Skeletal muscle satellite cell (primary cell): ENCODE measurements at regions not wholly inside any gene's neighbourhood (a gene's known extent, or its start where the extent isn't known, plus 50 kb on each side); places are given as distances from the start of the nearest gene placed in this dataset.

Experiments used
- H3K27me3 ChIP-seq: 2 replicates; pipeline ENCODE4 v1.7.0; 2013; ENCODE audit warnings: low read length; ENCODE audit not compliant: control insufficient read depth, insufficient read depth
- H3K36me3 ChIP-seq: 2 replicates; pipeline ENCODE4 v1.7.0; 2013; ENCODE audit warnings: mild to moderate bottlenecking, control low read depth, low read length; ENCODE audit not compliant: insufficient read depth
- H3K4me1 ChIP-seq: 2 replicates; pipeline ENCODE4 v1.7.0; 2013; ENCODE audit warnings: low read length; ENCODE audit not compliant: control insufficient read depth, insufficient read depth
- H3K4me2 ChIP-seq: 2 replicates; pipeline ENCODE4 v1.7.0; 2013; ENCODE audit warnings: mild to moderate bottlenecking, low read length
- H3K4me3 ChIP-seq: 2 replicates; pipeline ENCODE4 v1.7.0; 2013; ENCODE audit warnings: low read length
- H3K9ac ChIP-seq: 2 replicates; pipeline ENCODE4 v1.7.0; 2013; ENCODE audit warnings: mild to moderate bottlenecking, low read depth, low read length, moderate library complexity
- H3K9me3 ChIP-seq: replicated peaks from 2 replicates; pipeline ENCODE4 v1.7.0; 2013; ENCODE audit warnings: mild to moderate bottlenecking, control low read depth, low read length

DNA sequence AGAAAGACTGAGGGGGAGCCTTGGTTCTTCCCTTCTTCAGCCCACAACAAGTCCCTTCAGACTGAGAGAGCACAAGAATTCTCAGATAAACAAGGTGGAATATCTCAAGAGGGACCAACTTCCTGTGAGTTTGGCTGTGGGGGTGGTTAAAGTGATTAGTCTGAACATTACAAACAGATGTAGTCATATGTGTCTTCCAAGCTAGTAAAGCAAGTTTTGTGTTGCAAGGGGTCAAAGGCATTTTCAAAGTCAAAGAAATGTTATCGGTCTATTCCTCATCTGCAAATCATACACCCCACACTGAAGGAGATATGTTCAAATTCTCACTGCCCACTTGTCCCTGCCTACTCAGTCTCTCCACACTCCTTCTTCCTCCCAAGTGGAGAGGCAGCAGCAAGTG lies 242.5 kb downstream of the FAM43A start:
- no peaks in the 10 kb centered on the region for H3K36me3 ChIP-seq
- no peaks in the 10 kb centered on the region for H3K9me3 ChIP-seq
- no peaks in the 10 kb centered on the region for H3K4me1 ChIP-seq
- no peak overlapping the region for H3K9ac ChIP-seq
- no peak overlapping the region for H3K4me2 ChIP-seq
- no peaks in the 10 kb centered on the region for H3K27me3 ChIP-seq
- no peak overlapping the region for H3K4me3 ChIP-seq

DNA sequence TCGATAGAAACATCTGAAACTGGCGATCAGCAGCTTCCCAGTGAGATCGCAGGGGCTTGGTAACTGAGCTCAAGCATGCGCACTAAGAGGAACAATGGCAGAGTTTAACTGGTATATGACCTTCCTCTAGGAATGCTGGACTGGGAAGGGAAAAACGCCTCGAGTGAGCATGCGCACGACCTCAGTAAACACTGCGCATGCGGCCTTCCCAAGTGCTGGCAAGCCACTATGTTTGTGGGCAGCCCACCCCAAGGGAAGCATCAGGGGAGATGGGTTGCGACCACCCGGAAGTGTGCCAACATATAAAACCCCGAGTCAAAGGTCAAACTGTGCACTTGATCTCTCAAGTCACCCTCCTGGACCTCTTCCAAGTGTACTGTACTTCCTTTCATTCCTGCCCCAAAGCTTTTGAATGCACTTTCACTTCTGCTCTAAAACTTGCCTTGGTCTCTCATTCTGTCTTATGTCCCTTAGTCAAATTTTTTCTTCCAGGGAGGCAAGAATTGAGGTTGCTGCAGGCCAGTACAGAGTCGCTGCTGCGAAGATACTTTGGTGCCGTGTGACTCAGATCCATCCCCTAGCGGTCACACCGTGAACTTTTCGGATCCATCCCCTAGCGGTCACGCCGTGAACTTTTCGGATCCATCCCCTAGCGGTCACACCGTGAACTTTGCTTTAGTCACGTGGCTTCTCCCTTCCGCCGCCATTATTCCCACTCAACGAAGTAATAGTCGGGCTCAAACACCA lies 243.3 kb downstream of the FAM43A start:
- no peak overlapping the region for H3K4me3 ChIP-seq
- peaks cover 3% of the 10 kb centered on the region for H3K27me3 ChIP-seq
- H3K9me3 ChIP-seq: no peaks in the 10 kb centered on the region
- no peak overlapping the region for H3K9ac ChIP-seq
- H3K36me3 ChIP-seq: no peaks in the 10 kb centered on the region
- H3K4me2 ChIP-seq: no peak overlapping the region
- no peaks in the 10 kb centered on the region for H3K4me1 ChIP-seq

DNA sequence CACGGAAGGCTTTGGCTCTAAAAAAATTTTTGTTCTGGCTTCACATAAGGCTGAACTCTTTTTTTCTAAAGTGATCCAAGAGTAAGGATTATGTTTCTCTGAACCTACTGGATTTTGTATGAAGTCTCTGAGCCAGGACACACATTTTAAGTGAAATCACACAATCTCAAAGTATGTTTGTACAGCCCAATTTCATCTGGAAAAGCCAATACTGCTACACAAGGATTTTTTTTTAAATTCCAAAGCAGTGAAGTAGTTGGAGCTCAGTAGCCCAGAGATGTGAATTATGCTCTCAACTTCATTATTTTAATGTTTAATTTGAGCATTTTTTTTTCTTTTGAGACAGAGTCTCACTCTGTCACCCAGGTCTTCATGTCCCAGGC lies 243.9 kb downstream of the FAM43A start:
- H3K4me1 ChIP-seq: no peaks in the 10 kb centered on the region
- no peak overlapping the region for H3K4me3 ChIP-seq
- no peak overlapping the region for H3K9ac ChIP-seq

DNA sequence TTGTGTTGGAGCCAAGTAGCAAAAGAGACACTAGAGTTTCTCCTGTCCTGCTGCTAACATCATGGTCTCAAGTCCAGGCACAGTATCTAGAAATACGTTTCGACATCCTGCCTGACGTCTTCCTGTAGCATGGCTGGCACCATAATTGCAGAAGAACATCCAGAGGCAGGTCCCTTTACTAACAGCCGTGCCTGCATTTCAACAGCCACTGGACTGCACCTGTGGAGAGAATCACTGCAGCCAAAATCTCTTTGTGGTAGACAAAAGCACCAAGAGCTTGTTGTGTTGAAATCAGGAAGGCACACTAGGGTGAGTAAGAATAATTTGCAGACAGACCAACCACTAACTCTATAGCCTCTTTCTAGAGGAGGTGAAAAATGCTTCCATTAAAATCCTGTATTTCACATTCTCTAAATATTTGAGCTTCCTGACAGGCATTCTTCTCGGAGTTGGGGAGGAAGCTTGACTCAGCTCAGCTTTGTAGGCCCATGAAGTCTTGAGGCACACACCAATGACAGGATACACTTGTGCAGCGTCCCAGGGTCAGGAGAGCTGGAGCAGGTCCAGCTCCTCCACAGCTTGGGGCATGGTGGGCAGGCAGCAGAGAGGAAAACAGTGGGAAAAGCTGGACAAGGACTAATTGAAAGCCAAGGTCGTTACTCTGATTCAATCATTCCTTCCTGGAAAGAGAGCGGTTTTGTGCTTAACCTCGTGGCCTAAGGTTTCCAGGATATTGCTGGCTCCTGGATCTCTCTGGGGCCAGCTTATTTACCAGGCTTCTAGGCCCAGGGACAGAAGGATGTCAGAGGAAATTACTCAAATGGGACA lies 244.9 kb downstream of the FAM43A start:
- H3K36me3 ChIP-seq: no peaks in the 10 kb centered on the region

More for the DNA sequence above, 243.9 kb downstream of the FAM43A start:
- H3K9me3 ChIP-seq: no peaks in the 10 kb centered on the region
- no peaks in the 10 kb centered on the region for H3K36me3 ChIP-seq
- H3K4me2 ChIP-seq: no peak overlapping the region
- peaks cover 3% of the 10 kb centered on the region for H3K27me3 ChIP-seq

DNA sequence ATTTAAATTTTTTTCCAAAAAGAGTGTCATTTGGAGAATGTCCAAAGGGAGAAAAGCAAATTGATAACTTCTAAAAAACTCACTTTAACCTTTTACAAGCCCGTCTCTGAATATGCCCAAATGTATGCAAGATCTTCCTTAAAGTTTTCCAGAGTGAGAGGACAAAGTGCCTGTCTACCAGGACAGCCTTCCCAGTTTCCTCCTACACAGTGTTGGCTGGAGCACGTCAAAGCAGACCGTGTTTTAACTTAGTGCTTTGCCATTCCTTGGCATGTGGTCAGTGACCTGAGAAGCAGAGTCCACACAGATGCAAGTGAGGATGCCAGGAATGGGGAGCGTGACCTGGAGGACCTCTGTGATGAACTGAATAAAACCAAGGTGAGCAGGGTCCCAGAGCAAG lies 245.7 kb downstream of the FAM43A start:
- no peaks in the 10 kb centered on the region for H3K4me1 ChIP-seq
- peaks cover 3% of the 10 kb centered on the region for H3K27me3 ChIP-seq
- H3K4me3 ChIP-seq: no peak overlapping the region
- H3K36me3 ChIP-seq: no peaks in the 10 kb centered on the region
- H3K4me2 ChIP-seq: no peak overlapping the region
- H3K9me3 ChIP-seq: no peaks in the 10 kb centered on the region
- no peak overlapping the region for H3K9ac ChIP-seq

More for the DNA sequence above, 244.9 kb downstream of the FAM43A start:
- Histone ChIP-seq H3K9ac (no peak overlapping the region), H3K27me3 (peaks cover 3% of the 10 kb centered on the region), H3K4me2 (no peak overlapping the region), H3K9me3 (no peaks in the 10 kb centered on the region), H3K4me3 (no peak overlapping the region), H3K4me1 (no peaks in the 10 kb centered on the region)

DNA sequence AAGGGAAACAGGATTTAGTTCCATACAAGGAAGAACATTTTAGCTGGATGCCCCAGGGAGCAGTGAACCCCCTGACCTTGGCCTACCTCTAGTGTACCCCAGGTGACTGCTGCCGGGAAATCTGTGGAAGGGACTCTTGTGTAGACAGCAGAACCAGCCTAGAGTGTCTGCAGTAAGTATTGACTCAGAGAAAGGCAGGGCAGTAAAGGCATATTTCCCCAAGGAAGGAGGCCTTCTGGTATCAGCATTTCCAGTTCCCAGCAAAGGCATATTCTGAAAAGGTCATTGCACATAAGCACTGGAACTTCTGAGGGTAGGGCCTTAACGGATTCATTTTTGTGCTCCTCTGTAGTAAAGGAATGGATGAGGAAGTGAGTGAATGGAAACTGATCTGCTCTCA lies 246.2 kb downstream of the FAM43A start:
- no peak overlapping the region for H3K4me3 ChIP-seq

DNA sequence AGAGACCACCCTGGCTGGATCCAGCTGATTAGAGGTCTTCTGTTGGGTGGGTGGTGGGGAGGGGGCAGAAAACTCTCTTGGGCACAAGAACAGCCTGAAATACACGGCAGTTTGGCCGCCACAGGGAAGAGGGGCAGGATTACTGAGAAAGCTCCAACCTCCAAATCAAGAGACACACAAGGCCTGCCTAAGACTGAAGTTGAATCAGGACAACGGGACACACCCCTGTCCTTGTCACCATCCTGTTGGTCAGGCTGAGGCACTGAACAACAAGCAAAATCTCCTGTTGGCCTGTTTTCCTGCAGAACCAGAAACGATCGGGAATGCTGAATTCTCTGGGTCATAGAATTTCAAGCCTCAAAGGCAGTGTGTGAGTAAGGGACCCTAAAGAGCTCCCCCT lies 247.8 kb downstream of the FAM43A start:
- no peak overlapping the region for H3K9ac ChIP-seq

More for the DNA sequence above, 246.2 kb downstream of the FAM43A start:
- Histone ChIP-seq H3K9ac (no peak overlapping the region), H3K36me3 (no peaks in the 10 kb centered on the region), H3K4me1 (no peaks in the 10 kb centered on the region), H3K9me3 (no peaks in the 10 kb centered on the region), H3K4me2 (no peak overlapping the region), H3K27me3 (peaks cover 3% of the 10 kb centered on the region)

DNA sequence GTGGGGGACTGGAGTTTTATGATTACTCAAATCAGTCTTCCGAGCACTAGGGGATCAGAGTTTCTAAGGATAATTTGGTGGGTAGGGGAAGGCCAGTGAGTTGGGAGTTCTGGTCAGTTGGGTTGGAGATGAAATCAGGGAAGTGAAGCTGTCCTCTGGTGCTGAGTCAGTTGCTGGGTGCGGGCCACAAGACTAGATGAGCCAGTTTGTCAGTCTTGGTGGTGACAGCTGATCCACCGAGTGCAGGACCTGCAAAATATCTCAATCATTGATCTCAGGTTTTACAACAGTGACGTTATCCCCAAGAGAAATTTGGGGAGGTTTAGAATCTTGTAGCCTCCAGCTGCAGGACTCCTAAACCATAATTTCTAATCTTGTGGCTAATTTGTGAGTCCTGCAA lies 249.4 kb downstream of the FAM43A start:
- no peaks in the 10 kb centered on the region for H3K9me3 ChIP-seq
- H3K27me3 ChIP-seq: peaks cover 12% of the 10 kb centered on the region
- no peaks in the 10 kb centered on the region for H3K36me3 ChIP-seq
- no peak overlapping the region for H3K9ac ChIP-seq
- no peak overlapping the region for H3K4me3 ChIP-seq
- H3K4me2 ChIP-seq: no peak overlapping the region
- no peaks in the 10 kb centered on the region for H3K4me1 ChIP-seq

More for the DNA sequence above, 247.8 kb downstream of the FAM43A start:
- Histone ChIP-seq H3K4me1 (no peaks in the 10 kb centered on the region), H3K4me3 (no peak overlapping the region), H3K36me3 (no peaks in the 10 kb centered on the region), H3K9me3 (no peaks in the 10 kb centered on the region), H3K4me2 (no peak overlapping the region), H3K27me3 (peaks cover 7% of the 10 kb centered on the region)

DNA sequence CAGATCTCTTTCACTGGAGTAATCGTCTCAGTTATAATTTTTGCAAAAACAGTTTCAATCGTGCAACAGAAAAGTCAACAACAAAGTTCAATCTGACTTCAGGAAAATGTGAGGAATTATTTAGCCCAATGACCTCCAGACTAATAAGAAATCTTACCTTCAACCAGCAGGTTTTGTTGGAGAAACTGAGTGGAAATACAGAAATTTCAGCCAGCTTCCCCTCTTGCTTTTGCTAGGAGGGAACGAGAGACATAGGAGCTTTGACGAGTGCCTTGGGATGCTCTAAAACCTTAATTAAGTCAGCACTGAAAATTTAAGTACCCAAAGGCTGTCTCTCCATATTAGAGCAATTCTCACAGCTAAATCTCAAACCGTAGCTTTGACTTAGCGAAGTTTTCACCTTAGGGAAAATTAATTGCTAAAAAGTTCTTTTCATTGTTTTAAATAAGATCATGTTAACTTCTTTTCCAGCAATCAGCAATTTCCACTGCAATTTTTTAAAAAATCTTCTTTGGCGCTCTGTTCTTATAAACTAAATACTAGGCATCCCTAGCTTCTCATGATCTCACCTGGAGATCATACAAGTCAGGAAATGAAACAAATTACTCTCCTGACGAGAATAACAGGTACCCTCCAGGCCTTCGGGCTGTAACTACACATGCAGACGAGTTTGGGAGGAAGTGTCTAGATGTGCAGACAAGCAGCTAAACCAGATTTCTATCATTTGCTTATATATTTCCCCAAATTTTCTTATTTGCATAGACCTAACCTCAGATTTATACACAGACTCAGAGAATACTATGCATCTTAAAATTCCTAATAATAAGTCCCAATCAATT lies 250.2 kb downstream of the FAM43A start:
- no peaks in the 10 kb centered on the region for H3K4me1 ChIP-seq
- no peak overlapping the region for H3K9ac ChIP-seq
- no peak overlapping the region for H3K4me2 ChIP-seq
- H3K9me3 ChIP-seq: no peaks in the 10 kb centered on the region
- no peaks in the 10 kb centered on the region for H3K36me3 ChIP-seq
- peaks cover 12% of the 10 kb centered on the region for H3K27me3 ChIP-seq
- no peak overlapping the region for H3K4me3 ChIP-seq

DNA sequence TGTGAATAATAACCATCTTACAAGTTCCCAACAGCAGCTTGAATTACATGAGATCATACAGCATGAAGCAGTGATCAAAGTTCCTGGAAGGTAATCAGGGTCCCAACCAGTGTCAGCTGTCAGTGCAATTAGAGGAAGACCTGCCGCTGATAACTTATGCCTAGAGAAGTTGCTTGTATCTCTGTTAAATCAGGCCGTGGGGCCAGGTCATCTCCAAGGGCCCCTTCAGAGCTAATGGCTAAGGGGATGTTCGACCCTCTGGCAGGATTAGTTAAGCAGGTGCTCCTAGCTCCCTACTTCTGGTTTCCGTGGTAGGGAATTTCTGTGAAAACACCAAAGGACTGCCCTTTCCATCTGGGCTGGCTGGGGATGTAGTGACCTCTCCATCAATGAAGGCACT lies 251.0 kb downstream of the FAM43A start:
- Histone ChIP-seq H3K9ac (no peak overlapping the region), H3K27me3 (peaks cover 19% of the 10 kb centered on the region)

DNA sequence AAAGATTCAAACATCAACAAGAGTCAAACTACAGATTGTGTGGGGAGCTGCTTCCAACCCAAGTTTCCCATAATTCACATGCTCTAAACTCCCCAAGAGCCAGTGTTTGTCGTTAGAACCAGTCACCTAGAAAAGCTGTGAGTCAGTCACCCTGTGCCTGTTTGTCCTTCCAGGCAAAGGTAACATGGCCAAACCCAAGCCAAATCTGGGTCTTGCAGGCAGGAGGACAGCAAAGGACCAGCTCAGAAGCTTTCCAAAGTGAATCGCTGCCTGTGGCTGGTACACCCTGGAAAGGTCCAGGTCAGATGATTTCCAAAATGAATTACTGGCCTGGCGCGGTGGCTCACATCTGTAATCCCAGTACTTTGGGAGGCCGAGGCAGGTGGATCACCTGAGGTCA lies 251.5 kb downstream of the FAM43A start:
- no peak overlapping the region for H3K4me3 ChIP-seq
- no peak overlapping the region for H3K4me2 ChIP-seq
- H3K9ac ChIP-seq: no peak overlapping the region
- H3K36me3 ChIP-seq: no peaks in the 10 kb centered on the region
- H3K27me3 ChIP-seq: peaks cover 19% of the 10 kb centered on the region
- no peaks in the 10 kb centered on the region for H3K4me1 ChIP-seq
- H3K9me3 ChIP-seq: no peaks in the 10 kb centered on the region

More for the DNA sequence above, 251.0 kb downstream of the FAM43A start:
- Histone ChIP-seq H3K9me3 (no peaks in the 10 kb centered on the region), H3K36me3 (no peaks in the 10 kb centered on the region), H3K4me1 (no peaks in the 10 kb centered on the region), H3K4me3 (no peak overlapping the region), H3K4me2 (no peak overlapping the region)
